Mesendoderm (in vitro differentiated cells): ENCODE measurements at regions not wholly inside any gene's neighbourhood (a gene's known extent, or its start where the extent isn't known, plus 50 kb on each side); places are given as distances from the start of the nearest gene placed in this dataset.
A peak's percentile ranks its signal among the peaks of the same experiment; 100 is the strongest.

Source experiments
- DNase-seq: peaks from one replicate; pipeline ENCODE4 v3.0.0; 2013
- H2AK5ac ChIP-seq: 2 replicates; pipeline ENCODE4 v1.6.1; 2013; ENCODE audit warnings: low read length, inconsistent platforms
- H2BK120ac ChIP-seq: 2 replicates; pipeline ENCODE4 v1.6.1; 2013; ENCODE audit warnings: low read depth, mild to moderate bottlenecking, low read length, moderate library complexity, mixed read lengths
- H2BK15ac ChIP-seq: replicated peaks from 2 replicates; pipeline ENCODE4 v1.6.1; 2013; ENCODE audit warnings: low read depth, mild to moderate bottlenecking, moderate library complexity
- H2BK5ac ChIP-seq: 2 replicates; pipeline ENCODE4 v1.6.1; 2013; ENCODE audit warnings: low read length, inconsistent platforms
- H3K18ac ChIP-seq: 2 replicates; pipeline ENCODE4 v1.6.1; 2013; ENCODE audit warnings: mild to moderate bottlenecking, low read length, mixed read lengths
- H3K23ac ChIP-seq: one replicate; pipeline ENCODE4 v1.6.1; 2013; ENCODE audit warnings: low read length
- H3K27ac ChIP-seq: 2 replicates; pipeline ENCODE4 v1.5.1; 2013; ENCODE audit warnings: low read depth, mild to moderate bottlenecking, inconsistent platforms, low read length, moderate library complexity
- H3K27me3 ChIP-seq: 2 replicates; pipeline ENCODE4 v1.6.1; 2013; ENCODE audit warnings: low read length, control low read depth, mild to moderate bottlenecking, inconsistent platforms; ENCODE audit not compliant: insufficient read depth, poor library complexity
- H3K36me3 ChIP-seq: 2 replicates; pipeline ENCODE4 v1.6.1; 2013; ENCODE audit warnings: low read length, inconsistent platforms; ENCODE audit not compliant: control insufficient read depth, insufficient read depth
- H3K4ac ChIP-seq: one replicate; pipeline ENCODE4 v1.6.1; 2013; ENCODE audit warnings: low read depth, mild to moderate bottlenecking, low read length, moderate library complexity
- H3K4me1 ChIP-seq: 2 replicates; pipeline ENCODE4 v1.6.1; 2013; ENCODE audit warnings: low read depth, low read length, inconsistent platforms; ENCODE audit not compliant: control insufficient read depth
- H3K4me2 ChIP-seq: 2 replicates; pipeline ENCODE4 v1.6.1; 2013; ENCODE audit warnings: low read length
- H3K4me3 ChIP-seq: 2 replicates; pipeline ENCODE4 v1.5.1; 2013; ENCODE audit warnings: mild to moderate bottlenecking, low read length
- H3K56ac ChIP-seq: one replicate; pipeline ENCODE4 v1.6.1; 2013; ENCODE audit warnings: low read length
- H3K79me1 ChIP-seq: 2 replicates; pipeline ENCODE4 v1.6.1; 2013; ENCODE audit warnings: low read length, inconsistent platforms
- H3K79me2 ChIP-seq: 2 replicates; pipeline ENCODE4 v1.6.1; 2013; ENCODE audit warnings: mild to moderate bottlenecking, low read length; ENCODE audit not compliant: control insufficient read depth, insufficient read depth
- H3K9ac ChIP-seq: 2 replicates; pipeline ENCODE4 v1.6.1; 2013; ENCODE audit warnings: low read length, inconsistent platforms
- H4K5ac ChIP-seq: one replicate; pipeline ENCODE4 v1.6.1; 2013; ENCODE audit warnings: low read length
- H4K8ac ChIP-seq: one replicate; pipeline ENCODE4 v1.6.1; 2013; ENCODE audit warnings: low read depth, mild to moderate bottlenecking, control low read depth, low read length, moderate library complexity
- WGBS: extraction: QIAGEN DNeasy Blood & Tissue Kit; methylation state at CpG from one replicate; pipeline ENCODE4 v1.1.7; 2013; ENCODE audit warnings: low lambda C conversion rate, missing lambda C conversion rate; ENCODE audit not compliant: insufficient coverage; ENCODE audit errors: extremely low coverage; 5-methylcytosine and 5-hydroxymethylcytosine counted together

- no peak overlapping the region for H3K18ac ChIP-seq
- H4K8ac ChIP-seq: no peak overlapping the region
- DNase-seq: no peak
- no peak overlapping the region for H2BK15ac ChIP-seq
- H2BK5ac ChIP-seq: no peak overlapping the region
- no peaks in the 10 kb centered on the region for H3K4me1 ChIP-seq
- no peak overlapping the region for H3K4me2 ChIP-seq
- no peak overlapping the region for H3K4me3 ChIP-seq
- H3K36me3 ChIP-seq: no peaks in the 10 kb centered on the region
- H3K27me3 ChIP-seq: no peaks in the 10 kb centered on the region
- H2AK5ac ChIP-seq: no peak overlapping the region
- H3K79me1 ChIP-seq: no peaks in the 10 kb centered on the region
- no peak overlapping the region for H3K9ac ChIP-seq
- no peak overlapping the region for H3K27ac ChIP-seq
- H4K5ac ChIP-seq: no peak overlapping the region
- whole genome bisulfite sequencing: no CpG with 5 or more reads among the region's 5 CpGs
- H2BK120ac ChIP-seq: peak overlapping the region; percentile 28
- H3K79me2 ChIP-seq: no peaks in the 10 kb centered on the region
- H3K4ac ChIP-seq: no peak overlapping the region
- H3K23ac ChIP-seq: no peak overlapping the region
- no peak overlapping the region for H3K56ac ChIP-seq
Observed at GRCh38 chr1:55670331-55671082, 455.3 kb upstream of the USP24 start.

- Histone ChIP-seq H3K23ac (no peak overlapping the region), H3K4ac (no peak overlapping the region), H2AK5ac (no peak overlapping the region), H3K79me2 (no peaks in the 10 kb centered on the region), H2BK120ac (no peak overlapping the region), H3K27ac (no peak overlapping the region), H3K27me3 (no peaks in the 10 kb centered on the region), H4K8ac (no peak overlapping the region), H2BK5ac (no peak overlapping the region), H3K4me3 (no peak overlapping the region), H3K4me1 (no peaks in the 10 kb centered on the region), H3K36me3 (no peaks in the 10 kb centered on the region), H4K5ac (no peak overlapping the region), H3K56ac (no peak overlapping the region), H3K18ac (no peak overlapping the region), H2BK15ac (no peak overlapping the region), H3K4me2 (no peak overlapping the region), H3K9ac (no peak overlapping the region), H3K79me1 (no peaks in the 10 kb centered on the region)
- no peak for DNase-seq
- WGBS: no CpG with 5 or more reads among the region's 3 CpGs
Observed at GRCh38 chr1:55669293-55669692, 454.1 kb upstream of the USP24 start.

- Histone ChIP-seq H3K27me3 (no peaks in the 10 kb centered on the region), H2BK120ac (no peak overlapping the region), H3K4me3 (no peak overlapping the region), H3K79me2 (no peaks in the 10 kb centered on the region), H4K8ac (no peak overlapping the region), H3K4me2 (no peak overlapping the region), H3K27ac (no peak overlapping the region), H3K56ac (no peak overlapping the region), H4K5ac (no peak overlapping the region), H3K23ac (no peak overlapping the region), H3K79me1 (no peaks in the 10 kb centered on the region), H3K18ac (no peak overlapping the region), H3K36me3 (no peaks in the 10 kb centered on the region), H2AK5ac (no peak overlapping the region), H3K9ac (no peak overlapping the region), H2BK5ac (no peak overlapping the region), H3K4me1 (no peaks in the 10 kb centered on the region), H3K4ac (no peak overlapping the region), H2BK15ac (no peak overlapping the region)
- 100% methylated on average over 3 of the region's 3 CpGs for WGBS
- no peak for DNase-seq
Observed at GRCh38 chr1:55662875-55663274, 447.7 kb upstream of the USP24 start.

GRCh38 chr1:55658917-55659316 is 443.8 kb upstream of the USP24 start:
- no peak overlapping the region for H3K56ac ChIP-seq
- no peak overlapping the region for H2BK5ac ChIP-seq
- H3K27me3 ChIP-seq: no peaks in the 10 kb centered on the region
- no peak overlapping the region for H3K18ac ChIP-seq
- no peak overlapping the region for H3K23ac ChIP-seq
- no peak overlapping the region for H3K4me3 ChIP-seq
- H3K4me1 ChIP-seq: no peaks in the 10 kb centered on the region
- WGBS: no CpG with 5 or more reads among the region's 2 CpGs
- no peaks in the 10 kb centered on the region for H3K79me1 ChIP-seq
- no peak overlapping the region for H2BK15ac ChIP-seq
- DNase-seq: no peak
- H4K5ac ChIP-seq: no peak overlapping the region
- no peak overlapping the region for H3K4me2 ChIP-seq
- no peak overlapping the region for H4K8ac ChIP-seq
- no peak overlapping the region for H2BK120ac ChIP-seq
- H3K4ac ChIP-seq: no peak overlapping the region
- H2AK5ac ChIP-seq: no peak overlapping the region
- H3K9ac ChIP-seq: no peak overlapping the region
- H3K79me2 ChIP-seq: no peaks in the 10 kb centered on the region
- no peaks in the 10 kb centered on the region for H3K36me3 ChIP-seq
- no peak overlapping the region for H3K27ac ChIP-seq

GRCh38 chr1:55654750-55655149 is 439.6 kb upstream of the USP24 start:
- no peak overlapping the region for H2AK5ac ChIP-seq
- no peak for DNase-seq
- no peak overlapping the region for H4K5ac ChIP-seq
- no peak overlapping the region for H3K56ac ChIP-seq
- H2BK15ac ChIP-seq: no peak overlapping the region
- no peaks in the 10 kb centered on the region for H3K36me3 ChIP-seq
- no peaks in the 10 kb centered on the region for H3K79me2 ChIP-seq
- H2BK120ac ChIP-seq: no peak overlapping the region
- H3K4me3 ChIP-seq: no peak overlapping the region
- H3K18ac ChIP-seq: no peak overlapping the region
- no CpG with 5 or more reads among the region's 4 CpGs for WGBS
- no peaks in the 10 kb centered on the region for H3K27me3 ChIP-seq
- no peak overlapping the region for H3K4me2 ChIP-seq
- H3K9ac ChIP-seq: no peak overlapping the region
- H2BK5ac ChIP-seq: no peak overlapping the region
- no peak overlapping the region for H3K23ac ChIP-seq
- no peaks in the 10 kb centered on the region for H3K79me1 ChIP-seq
- H3K4ac ChIP-seq: no peak overlapping the region
- H4K8ac ChIP-seq: no peak overlapping the region
- no peak overlapping the region for H3K27ac ChIP-seq
- H3K4me1 ChIP-seq: no peaks in the 10 kb centered on the region

- H3K9ac ChIP-seq: no peak overlapping the region
- no peaks in the 10 kb centered on the region for H3K79me1 ChIP-seq
- H2BK15ac ChIP-seq: no peak overlapping the region
- no peak overlapping the region for H3K27ac ChIP-seq
- H3K23ac ChIP-seq: no peak overlapping the region
- H3K56ac ChIP-seq: no peak overlapping the region
- H3K36me3 ChIP-seq: no peaks in the 10 kb centered on the region
- DNase-seq: no peak
- H2AK5ac ChIP-seq: no peak overlapping the region
- H3K79me2 ChIP-seq: no peaks in the 10 kb centered on the region
- H3K4ac ChIP-seq: no peak overlapping the region
- no peak overlapping the region for H2BK120ac ChIP-seq
- no peak overlapping the region for H4K5ac ChIP-seq
- H3K4me3 ChIP-seq: no peak overlapping the region
- H3K4me2 ChIP-seq: no peak overlapping the region
- H3K27me3 ChIP-seq: no peaks in the 10 kb centered on the region
- no peak overlapping the region for H2BK5ac ChIP-seq
- H3K4me1 ChIP-seq: no peaks in the 10 kb centered on the region
- no peak overlapping the region for H3K18ac ChIP-seq
- H4K8ac ChIP-seq: no peak overlapping the region
Observed at GRCh38 chr1:55654171-55654570, 439.0 kb upstream of the USP24 start.
